ENCODE measurements at regions not wholly inside any gene's neighbourhood (a gene's known extent, or its start where the extent isn't known, plus 50 kb on each side); places are given as distances from the start of the nearest gene placed in this dataset.
"Not testable (repeated sequence)": the region's sequence is repeated elsewhere in the genome, so short reads cannot be mapped to it uniquely, and the experiment has no call there.

- no peak overlapping the region for H3K27ac Mint-ChIP-seq
- no peaks in the 10 kb centered on the region for H3K4me1 Mint-ChIP-seq
- no peak overlapping the region for H3K4me3 Mint-ChIP-seq
- CTCF ChIA-PET: no interaction called here
- no peak for DNase-seq
- H3K9me3 Mint-ChIP-seq (ENCODE audit: low read depth): no peaks in the 10 kb centered on the region
- peaks cover 6% of the 10 kb centered on the region for H3K27me3 Mint-ChIP-seq
- no peaks in the 10 kb centered on the region for H3K36me3 Mint-ChIP-seq
- no peak for ATAC-seq
Measured at GRCh38 chr5:36537724-36538123, 68.7 kb upstream of the SLC1A3 start.

GRCh38 chr5:36552651-36553393 lies 53.6 kb upstream of the SLC1A3 start:
- peaks cover 2% of the 10 kb centered on the region for H3K27me3 Mint-ChIP-seq
- DNase-seq (no peak), ATAC-seq (no peak)
- no peaks in the 10 kb centered on the region for H3K36me3 Mint-ChIP-seq
- no peak overlapping the region for H3K4me3 Mint-ChIP-seq
- H3K27ac Mint-ChIP-seq: no peak overlapping the region
- H3K9me3 Mint-ChIP-seq (ENCODE audit: low read depth): no peaks in the 10 kb centered on the region
- H3K4me1 Mint-ChIP-seq: no peaks in the 10 kb centered on the region
- CTCF ChIA-PET: no interaction called here

DNA sequence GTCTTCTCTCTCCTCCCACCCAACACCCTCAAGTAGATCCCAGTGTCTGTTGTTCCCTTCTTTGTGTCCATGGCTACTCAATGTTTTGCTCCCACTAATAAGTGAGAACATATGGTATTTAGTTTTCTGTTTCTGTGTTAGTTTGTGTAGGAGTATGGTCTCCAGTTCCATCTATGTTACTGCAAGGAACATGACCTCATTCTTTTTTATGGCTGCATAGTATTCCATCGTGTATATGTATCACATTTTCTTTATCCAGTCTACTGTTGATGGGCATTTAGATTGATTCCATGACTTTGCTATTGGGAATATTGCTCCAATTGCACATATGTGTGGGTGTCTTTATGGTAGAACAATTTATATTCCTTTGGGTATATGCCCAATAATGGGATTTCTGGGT lies 51.4 kb upstream of the SLC1A3 start:
- CTCF ChIA-PET; H3K27me3 Mint-ChIP-seq; H3K4me3 Mint-ChIP-seq; DNase-seq; ATAC-seq; H3K36me3 Mint-ChIP-seq; H3K4me1 Mint-ChIP-seq; H3K9me3 Mint-ChIP-seq (ENCODE audit: low read depth); H3K27ac Mint-ChIP-seq: not testable (repeated sequence)
